ENCODE measurements at regions not wholly inside any gene's neighbourhood (a gene's known extent, or its start where the extent isn't known, plus 50 kb on each side); places are given as distances from the start of the nearest gene placed in this dataset.
"Not testable (repeated sequence)": the region's sequence is repeated elsewhere in the genome, so short reads cannot be mapped to it uniquely, and the experiment has no call there.

- DNase-seq (ENCODE audit: low spot score) = not testable (repeated sequence)
These were observed 279.9 kb downstream of the PLS3 start for GRCh38 chrX:115840729-115841409.

GRCh38 chrX:115850986-115851385, 290.0 kb downstream of the PLS3 start:
- DNase-seq (ENCODE audit: low spot score) = not testable (repeated sequence)

GRCh38 chrX:115853260-115853659, 292.3 kb downstream of the PLS3 start:
- DNase-seq (ENCODE audit: low spot score) = not testable (repeated sequence)

- DNase-seq (ENCODE audit: low spot score) = not testable (repeated sequence)
These were observed 289.4 kb upstream of the AGTR2 start for GRCh38 chrX:115881170-115881569.

DNA sequence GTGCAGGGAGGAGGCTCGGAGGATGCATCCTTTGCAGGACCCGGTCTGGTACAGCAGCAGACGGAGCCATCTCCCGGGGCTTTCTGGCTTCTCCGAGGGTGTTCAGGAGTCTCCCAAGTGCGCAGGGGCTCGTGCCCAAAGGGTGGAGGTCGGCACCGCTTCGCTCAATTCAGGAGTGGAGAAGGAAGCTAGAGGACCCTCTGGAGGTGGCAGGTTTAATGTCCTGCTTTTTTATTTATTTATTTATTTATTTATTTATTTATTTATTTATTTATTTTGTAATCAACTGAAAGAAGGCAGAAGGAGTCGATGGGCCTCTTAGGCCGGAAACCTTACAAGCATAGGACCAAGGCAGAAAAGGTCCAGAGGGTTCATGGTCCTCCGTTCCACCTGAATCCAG, 286.4 kb upstream of the AGTR2 start:
- not testable (repeated sequence) for DNase-seq (ENCODE audit: low spot score)

GRCh38 chrX:115888041-115888440, 282.5 kb upstream of the AGTR2 start:
- DNase-seq (ENCODE audit: low spot score) = peak; percentile 51

- DNase-seq (ENCODE audit: low spot score) = not testable (repeated sequence)
These were observed 282.0 kb upstream of the AGTR2 start for GRCh38 chrX:115888519-115888918.

DNA sequence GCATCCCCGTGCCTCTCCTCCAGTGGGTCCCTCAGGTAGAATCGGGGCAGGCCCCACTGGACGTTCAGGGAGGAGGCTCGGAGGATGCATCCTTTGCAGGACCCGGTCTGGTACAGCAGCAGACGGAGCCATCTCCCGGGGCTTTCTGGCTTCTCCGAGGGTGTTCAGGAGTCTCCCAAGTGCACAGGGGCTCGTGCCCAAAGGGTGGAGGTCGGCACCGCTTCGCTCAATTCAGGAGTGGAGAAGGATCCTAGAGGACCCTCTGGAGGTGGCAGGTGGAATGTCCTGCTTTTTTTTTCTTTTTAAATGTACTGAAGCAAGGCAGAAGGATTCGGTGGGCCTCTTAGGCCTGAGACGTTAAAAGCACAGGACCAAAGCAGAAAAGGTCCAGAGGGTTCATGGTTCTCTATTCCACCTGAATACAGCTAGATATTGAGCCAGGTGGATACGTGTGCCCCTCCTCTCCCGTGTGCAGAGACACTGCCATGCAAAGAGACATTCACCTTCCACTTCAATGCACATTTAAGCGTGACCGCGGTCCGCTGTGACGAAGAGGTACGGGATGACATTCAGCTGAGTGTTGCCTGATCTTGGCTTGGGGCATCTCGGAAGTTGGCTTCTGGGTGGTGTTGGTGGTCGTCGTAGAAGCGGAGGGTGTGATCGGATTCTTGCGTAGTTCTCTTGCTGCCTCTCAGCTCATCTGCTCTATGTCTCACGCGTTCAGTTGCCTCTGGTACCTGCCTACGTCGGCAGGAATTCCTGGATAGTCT, 281.2 kb upstream of the AGTR2 start:
- no peak for DNase-seq (ENCODE audit: low spot score)

DNA sequence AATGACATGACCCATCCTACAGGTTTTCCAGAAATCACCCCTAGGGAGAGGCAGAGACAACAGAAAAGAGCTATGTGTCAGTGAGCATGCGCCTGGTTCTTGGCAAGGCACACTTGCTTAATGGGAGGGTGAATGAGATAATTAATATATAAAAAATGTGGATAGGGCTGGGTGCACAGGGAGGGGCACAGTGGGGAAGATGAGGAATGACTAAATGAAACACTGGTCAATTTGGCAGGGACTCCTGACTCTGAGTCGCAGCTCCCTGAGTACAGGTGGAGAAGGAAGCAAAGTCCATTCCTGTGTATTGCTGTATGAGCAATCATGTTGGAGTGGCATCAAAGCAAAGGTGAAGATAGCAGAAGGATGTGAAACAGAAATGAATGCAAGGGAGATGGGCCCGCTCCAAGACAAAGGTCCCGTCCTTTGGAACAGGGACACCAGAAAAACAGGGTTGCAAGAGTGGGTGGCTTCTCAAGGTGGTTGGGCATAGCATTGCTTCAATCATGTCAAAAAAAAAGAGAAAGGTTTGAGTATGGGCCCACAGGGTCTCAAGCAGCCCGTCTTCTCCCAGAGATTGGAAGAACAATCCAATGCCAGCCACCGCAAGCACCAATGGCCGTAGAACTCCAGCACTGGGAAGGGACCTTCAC, 278.4 kb upstream of the AGTR2 start:
- no peak for DNase-seq (ENCODE audit: low spot score)

DNA sequence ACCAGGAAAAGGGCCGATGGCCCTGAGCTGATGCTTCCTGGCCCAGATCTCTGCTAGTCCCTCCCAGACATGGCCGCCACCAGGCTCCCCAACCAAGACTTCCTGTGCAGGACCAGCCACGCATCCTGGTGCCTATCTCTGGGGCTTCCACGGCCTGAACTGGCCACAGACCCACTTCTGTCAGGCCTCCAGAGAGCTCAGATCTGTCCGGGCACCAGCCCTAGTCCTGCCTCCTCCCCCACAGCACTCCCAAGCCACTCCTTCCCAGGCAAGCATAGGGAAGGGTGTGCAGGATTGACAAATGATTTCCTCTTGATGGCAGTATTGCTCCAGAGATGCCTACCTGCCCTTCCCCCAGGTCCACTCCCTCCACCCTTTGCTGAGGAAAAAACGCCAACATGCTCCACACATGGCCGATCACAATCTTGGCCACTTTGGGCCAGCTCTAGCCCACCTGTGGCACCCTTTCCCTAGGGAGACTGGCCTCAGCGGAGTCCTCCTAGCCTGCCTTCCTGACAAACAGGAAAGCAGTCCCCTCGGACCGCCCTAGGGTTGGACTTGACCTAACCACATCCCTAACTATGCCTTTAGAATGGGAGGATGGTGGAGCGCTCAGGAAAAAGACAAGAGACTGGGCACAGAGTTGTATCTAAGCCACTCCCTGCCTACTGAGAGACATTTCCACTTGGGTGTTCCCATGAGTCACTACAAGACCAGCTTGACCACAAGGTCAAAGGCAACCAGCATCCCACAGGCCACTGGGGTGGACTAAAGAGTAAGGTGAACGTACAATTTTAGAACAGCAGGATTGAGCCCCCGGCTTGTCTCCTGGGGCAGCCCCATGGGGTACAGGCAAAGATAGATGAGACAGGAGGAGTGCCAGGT, 277.5 kb upstream of the AGTR2 start:
- peak; percentile 77 for DNase-seq (ENCODE audit: low spot score)

- peak; percentile 52 for DNase-seq (ENCODE audit: low spot score)
These were observed 276.5 kb upstream of the AGTR2 start for GRCh38 chrX:115894087-115894486.

- DNase-seq (ENCODE audit: low spot score) = no peak
These were observed 274.7 kb upstream of the AGTR2 start for GRCh38 chrX:115895678-115896329.

DNA sequence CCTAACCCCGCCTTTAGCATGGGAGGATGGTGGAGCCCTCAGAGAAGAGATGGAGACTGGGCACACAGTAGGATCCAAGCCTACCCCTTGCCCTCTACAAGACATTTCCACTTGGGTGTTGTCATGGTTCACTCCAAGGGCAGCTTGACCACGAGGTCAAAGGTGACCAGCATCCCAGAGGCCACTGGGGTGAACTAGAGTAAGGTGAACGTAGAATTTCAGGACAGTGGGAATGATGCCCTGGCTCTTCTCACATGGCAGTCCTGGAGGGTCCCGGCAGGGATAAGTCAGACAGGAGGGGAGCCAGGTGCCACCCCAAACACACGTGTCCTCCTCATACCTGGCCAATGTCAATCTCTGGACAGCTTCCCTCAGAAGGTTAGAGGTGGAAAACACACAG, 274.2 kb upstream of the AGTR2 start:
- no peak for DNase-seq (ENCODE audit: low spot score)

GRCh38 chrX:115897956-115898355, 272.6 kb upstream of the AGTR2 start:
- no peak for DNase-seq (ENCODE audit: low spot score)

- peak; percentile 78 for DNase-seq (ENCODE audit: low spot score)
These were observed 272.1 kb upstream of the AGTR2 start for GRCh38 chrX:115898382-115899001.

DNA sequence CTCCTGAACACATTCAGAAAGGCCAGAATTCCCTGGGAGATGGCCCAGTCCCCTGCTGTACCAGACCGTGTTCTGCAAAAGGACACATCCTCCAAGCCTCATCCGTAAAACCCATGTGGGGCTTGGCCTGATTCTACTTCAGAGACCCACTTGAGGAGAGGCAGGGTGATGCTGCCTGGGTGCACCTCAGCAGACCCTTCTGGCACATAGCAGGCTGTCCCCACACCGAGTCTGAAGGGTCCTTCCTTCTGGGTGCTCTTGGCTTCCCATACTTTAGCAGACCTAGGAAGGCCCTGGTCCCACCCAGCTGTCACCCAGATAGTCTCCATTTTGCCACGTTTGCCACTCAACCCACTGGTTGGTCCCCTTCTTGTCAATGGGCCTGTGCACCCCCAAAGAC, 270.1 kb upstream of the AGTR2 start:
- no peak for DNase-seq (ENCODE audit: low spot score)

- no peak for DNase-seq (ENCODE audit: low spot score)
These were observed 269.3 kb upstream of the AGTR2 start for GRCh38 chrX:115901241-115901640.

DNA sequence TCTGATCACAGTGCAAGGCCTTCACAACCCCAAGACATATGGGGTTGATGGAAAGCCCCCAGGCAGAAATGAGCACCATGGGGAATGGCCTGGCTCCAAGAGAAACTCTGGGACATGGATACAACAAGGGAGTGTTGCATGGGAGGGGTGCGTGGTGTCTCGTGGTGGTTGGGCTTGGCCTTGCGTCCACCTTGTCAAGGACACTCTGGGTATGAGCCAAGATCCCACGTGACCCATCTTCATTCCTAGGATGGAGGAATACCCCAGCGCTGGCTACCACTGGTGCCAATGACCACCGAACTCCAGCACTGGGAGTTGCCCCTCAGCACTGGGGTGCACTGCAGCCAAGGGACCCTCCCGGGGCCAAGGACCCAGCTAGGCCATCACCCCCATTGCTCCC, 267.5 kb upstream of the AGTR2 start:
- DNase-seq (ENCODE audit: low spot score) = no peak

DNA sequence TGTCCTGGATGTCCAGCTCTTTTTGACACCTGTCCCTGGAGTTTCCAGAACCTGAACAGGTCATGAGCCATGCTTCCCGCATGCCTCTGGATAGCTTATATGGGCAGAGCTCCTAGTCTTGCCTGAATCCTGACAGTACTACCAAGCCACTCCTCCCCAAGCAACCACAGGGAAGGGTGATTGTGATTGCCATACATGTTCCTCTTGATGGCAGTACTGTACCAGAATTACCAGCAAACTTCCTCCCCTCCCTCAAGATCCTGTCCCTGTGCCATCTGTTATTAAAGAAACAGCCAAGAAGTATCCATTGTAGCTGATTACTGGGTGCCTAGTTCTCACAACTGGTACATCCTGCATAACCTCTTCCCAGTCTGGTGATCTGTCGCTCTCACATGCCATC, 264.3 kb upstream of the AGTR2 start:
- no peak for DNase-seq (ENCODE audit: low spot score)

DNA sequence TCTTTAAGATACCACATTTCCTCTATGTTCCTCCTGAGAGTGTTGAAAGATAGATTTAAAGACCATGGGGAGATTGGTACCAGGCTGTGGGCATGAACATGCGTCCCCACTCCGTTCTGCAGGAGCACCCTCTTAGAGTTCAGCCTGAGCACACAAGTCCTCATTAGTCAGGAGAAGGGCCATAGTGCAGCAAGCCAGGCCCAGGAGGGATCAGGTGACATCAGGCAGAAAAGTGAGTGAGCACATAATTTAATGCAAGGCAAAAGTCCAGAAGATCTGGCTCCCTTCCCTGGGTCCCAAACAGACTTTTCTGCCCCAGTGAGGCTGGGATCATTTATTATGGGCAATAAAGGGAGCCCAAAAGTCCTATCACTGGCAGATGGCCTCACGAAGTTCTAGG, 263.7 kb upstream of the AGTR2 start:
- no peak for DNase-seq (ENCODE audit: low spot score)

GRCh38 chrX:115909017-115909416, 261.5 kb upstream of the AGTR2 start:
- no peak for DNase-seq (ENCODE audit: low spot score)

All from SK-N-DZ (cell line).